Esophagus squamous epithelium (tissue), 5 donors: ENCODE measurements at regions not wholly inside any gene's neighbourhood (a gene's known extent, or its start where the extent isn't known, plus 50 kb on each side); places are given as distances from the start of the nearest gene placed in this dataset.

Experiments
- DNase-seq: peaks from one replicate; lab custom pipeline; 2025; lab: John Stamatoyannopoulos, UW
- H3K27ac ChIP-seq, 4 donors: fragments of 200-600 bp; sonication (generic); one replicate each; pipeline ENCODE4 v1.5.1; 2016 to 2019; ENCODE audit warnings: mild to moderate bottlenecking in 1 of 4
- H3K27me3 ChIP-seq, 4 donors: fragments of 200-600 bp; sonication (generic); 1 replicate in 3 of 4; 2 replicates in 1 of 4; pipeline versions ENCODE4 v1.5.1 to v1.6.0; 2017 to 2021; ENCODE audit warnings: antibody characterized with exemption in 1 of 4
- H3K36me3 ChIP-seq, 3 donors: fragments of 200-600 bp; sonication (generic); one replicate each; pipeline ENCODE4 v1.5.1; 2016 to 2019
- H3K4me1 ChIP-seq, 3 donors: fragments of 200-600 bp; sonication (generic); one replicate each; pipeline ENCODE4 v1.5.1; 2017 to 2019
- H3K4me3 ChIP-seq, 4 donors: fragments of 200-600 bp; sonication (generic); 1 replicate in 3 of 4; 2 replicates in 1 of 4; pipeline ENCODE4 v1.5.1; 2016 to 2019; ENCODE audit warnings: mild to moderate bottlenecking in 2 of 4, moderate library complexity in 1 of 4
- H3K9me3 ChIP-seq, 3 donors: fragments of 200-600 bp; sonication (generic); one replicate each; pipeline ENCODE4 v1.5.1; 2016 to 2019
- POLR2A ChIP-seq, 4 donors: fragments of 450-650 bp; IDR thresholded peaks; one replicate each; pipeline ENCODE4 v1.6.1; 2017; ENCODE audit warnings: antibody characterized with exemption in 4 of 4, mild to moderate bottlenecking in 4 of 4, moderate library complexity in 3 of 4
- WGBS, 2 donors: methylation state at CpG; one replicate each; pipeline ENCODE4 v1.1.5; 2018; 5-methylcytosine and 5-hydroxymethylcytosine counted together
- intact Hi-C: fragments of 100-400 bp; cut with DNase I; formaldehyde crosslinking; loops from one replicate; pipeline ENCODE4 v1.15.0; 2022
- TF ChIP-seq, protein P1 (sequence below), 6 experiments: fragments of 450-650 bp in 4 of 6; fragments of 200-600 bp in 2 of 6; sonication (generic) in 2 of 6; IDR thresholded peaks; one replicate each; pipeline ENCODE4 v1.5.1; 2016 to 2019; ENCODE audit warnings: antibody characterized with exemption in 6 of 6, mild to moderate bottlenecking in 4 of 6, moderate library complexity in 4 of 6
- donor health status: DM: yes; HTN: yes; CAD: no.

DNA sequence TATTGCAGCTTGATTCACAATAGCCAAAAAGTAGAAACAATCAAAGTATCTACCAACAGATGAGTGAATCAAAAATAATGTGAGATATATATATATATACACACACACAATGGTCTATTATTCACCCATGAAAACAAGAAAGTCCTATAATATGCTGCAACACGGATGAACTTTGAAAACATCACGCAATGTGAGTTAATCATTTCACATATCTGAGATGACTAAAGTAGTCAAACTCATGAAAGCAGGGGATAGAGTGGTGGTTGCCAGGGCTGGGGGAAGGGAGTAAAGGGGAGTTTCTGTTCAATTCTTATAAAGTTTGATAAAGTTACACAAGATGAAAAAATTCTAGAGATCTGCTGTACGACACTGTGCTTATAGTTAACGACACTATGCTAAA lies 1234.8 kb downstream of the MRPL39 start:
- Histone ChIP-seq H3K4me3 (no peak overlapping the region), H3K27ac (no peak overlapping the region), H3K36me3 (no peaks in the 10 kb centered on the region), H3K27me3 (no peaks in the 10 kb centered on the region), H3K9me3 (no peaks in the 10 kb centered on the region), H3K4me1 (no peaks in the 10 kb centered on the region)
- WGBS, 2 donors = 85 to 90% methylated on average over 4 of the region's 4 CpGs
- no peak for DNase-seq
- TF ChIP-seq, protein P1, sequence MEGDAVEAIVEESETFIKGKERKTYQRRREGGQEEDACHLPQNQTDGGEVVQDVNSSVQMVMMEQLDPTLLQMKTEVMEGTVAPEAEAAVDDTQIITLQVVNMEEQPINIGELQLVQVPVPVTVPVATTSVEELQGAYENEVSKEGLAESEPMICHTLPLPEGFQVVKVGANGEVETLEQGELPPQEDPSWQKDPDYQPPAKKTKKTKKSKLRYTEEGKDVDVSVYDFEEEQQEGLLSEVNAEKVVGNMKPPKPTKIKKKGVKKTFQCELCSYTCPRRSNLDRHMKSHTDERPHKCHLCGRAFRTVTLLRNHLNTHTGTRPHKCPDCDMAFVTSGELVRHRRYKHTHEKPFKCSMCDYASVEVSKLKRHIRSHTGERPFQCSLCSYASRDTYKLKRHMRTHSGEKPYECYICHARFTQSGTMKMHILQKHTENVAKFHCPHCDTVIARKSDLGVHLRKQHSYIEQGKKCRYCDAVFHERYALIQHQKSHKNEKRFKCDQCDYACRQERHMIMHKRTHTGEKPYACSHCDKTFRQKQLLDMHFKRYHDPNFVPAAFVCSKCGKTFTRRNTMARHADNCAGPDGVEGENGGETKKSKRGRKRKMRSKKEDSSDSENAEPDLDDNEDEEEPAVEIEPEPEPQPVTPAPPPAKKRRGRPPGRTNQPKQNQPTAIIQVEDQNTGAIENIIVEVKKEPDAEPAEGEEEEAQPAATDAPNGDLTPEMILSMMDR (IDR thresholded peaks at IDR 0.05) = no peak
- no peak for TF ChIP-seq POLR2A (IDR thresholded peaks at IDR 0.05)
- intact Hi-C loops = no loop called here

DNA sequence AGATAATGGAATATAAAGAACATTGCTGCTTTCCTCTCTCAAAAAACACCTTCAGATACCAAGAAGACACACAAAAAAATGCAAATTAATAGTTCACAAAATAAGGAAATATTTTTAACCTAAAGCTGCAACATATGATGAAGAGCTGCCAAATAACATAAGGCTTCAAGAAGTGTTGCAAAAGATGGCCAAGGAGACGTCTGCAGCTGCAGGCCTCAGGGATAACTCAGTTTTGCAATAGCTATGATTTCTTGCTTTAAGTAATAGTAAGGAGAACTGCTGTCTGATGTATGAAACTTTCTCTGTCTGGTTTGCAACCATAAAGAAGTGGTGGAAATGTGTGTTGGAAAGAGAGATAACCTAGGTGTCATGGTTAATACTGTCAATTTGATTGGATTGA lies 1237.5 kb downstream of the MRPL39 start:
- Histone ChIP-seq H3K27ac (no peak overlapping the region), H3K36me3 (no peaks in the 10 kb centered on the region), H3K9me3 (no peaks in the 10 kb centered on the region), H3K4me1 (no peaks in the 10 kb centered on the region), H3K27me3 (no peaks in the 10 kb centered on the region), H3K4me3 (no peak overlapping the region)
- intact Hi-C loops = no loop called here
- WGBS, 2 donors = 22 to 33% methylated on average over 1 of the region's 1 CpG
- DNase-seq = no peak
- TF ChIP-seq POLR2A (IDR thresholded peaks at IDR 0.05) = no peak
- TF ChIP-seq, protein P1 (IDR thresholded peaks at IDR 0.05) = no peak

DNA sequence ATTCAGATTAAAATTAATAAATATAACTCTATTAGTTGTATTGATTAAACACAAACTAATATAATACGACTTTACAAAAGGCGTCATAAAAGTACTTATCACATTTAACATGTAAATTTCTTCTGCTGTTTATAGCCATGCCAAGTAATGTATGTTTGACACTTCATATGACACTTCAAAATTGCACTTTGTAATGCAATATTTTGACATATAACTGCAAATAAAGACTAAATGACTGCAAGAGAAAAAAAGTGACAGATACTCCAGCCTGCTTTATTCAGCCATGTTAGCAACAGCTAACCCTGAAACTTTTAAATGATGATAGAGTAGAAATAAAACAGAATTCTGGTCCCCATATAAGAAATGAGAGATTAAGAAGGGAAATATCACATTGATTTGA lies 1238.0 kb downstream of the MRPL39 start:
- Histone ChIP-seq H3K27ac (no peak overlapping the region), H3K36me3 (no peaks in the 10 kb centered on the region), H3K4me3 (no peak overlapping the region), H3K27me3 (no peaks in the 10 kb centered on the region), H3K9me3 (no peaks in the 10 kb centered on the region), H3K4me1 (no peaks in the 10 kb centered on the region)
- TF ChIP-seq POLR2A (IDR thresholded peaks at IDR 0.05) = no peak
- TF ChIP-seq, protein P1 (IDR thresholded peaks at IDR 0.05) = no peak
- intact Hi-C loops = no loop called here
- 78 to 86% methylated on average over 2 of the region's 2 CpGs for WGBS, 2 donors
- DNase-seq = no peak

DNA sequence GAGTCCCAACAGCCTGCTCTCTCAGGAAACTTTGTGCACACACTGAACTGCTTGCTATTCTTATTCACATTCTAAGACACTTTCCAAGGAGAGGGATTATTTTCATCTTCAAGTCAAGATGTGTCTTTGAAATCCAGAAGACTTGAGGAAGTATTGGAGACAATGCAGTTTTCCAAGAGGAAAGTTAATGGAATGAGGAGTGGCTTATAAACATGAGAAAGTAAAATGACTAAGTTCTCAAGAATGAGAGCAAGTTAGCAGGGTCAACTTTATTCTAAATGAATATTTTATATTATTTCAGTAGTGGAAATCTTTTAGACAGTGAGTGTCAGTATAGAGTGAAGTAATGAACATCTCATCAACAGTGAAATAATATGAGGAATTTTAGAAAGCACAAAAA lies 1239.3 kb downstream of the MRPL39 start:
- DNase-seq = no peak
- Histone ChIP-seq H3K9me3 (no peaks in the 10 kb centered on the region), H3K27me3 (no peaks in the 10 kb centered on the region), H3K36me3 (no peaks in the 10 kb centered on the region), H3K4me1 (no peaks in the 10 kb centered on the region), H3K4me3 (no peak overlapping the region), H3K27ac (no peak overlapping the region)
- intact Hi-C loops = no loop called here
- TF ChIP-seq, protein P1 (IDR thresholded peaks at IDR 0.05) = no peak
- TF ChIP-seq POLR2A (IDR thresholded peaks at IDR 0.05) = no peak

DNA sequence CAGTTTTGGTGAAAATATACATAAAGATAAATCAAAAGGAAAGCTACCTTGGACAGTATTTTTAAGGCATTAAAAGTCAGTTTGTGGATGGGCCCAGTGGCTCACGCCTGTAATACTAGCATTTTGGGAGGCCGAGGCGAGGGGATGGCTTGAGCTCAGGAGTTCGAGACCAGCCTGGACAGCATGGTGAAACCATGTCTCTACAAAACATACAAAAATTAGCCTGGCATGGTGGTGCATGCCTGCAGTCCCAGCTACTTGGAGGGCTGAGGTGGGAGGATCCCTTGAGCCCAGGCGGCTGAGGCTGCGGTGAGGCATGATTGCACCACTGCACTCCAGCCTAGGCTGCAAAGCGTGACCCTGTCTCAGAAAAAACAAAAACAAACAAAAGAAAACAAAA lies 1253.8 kb downstream of the MRPL39 start:
- WGBS, 2 donors = 71 to 77% methylated on average over 7 of the region's 7 CpGs
- intact Hi-C loops = no loop called here
- no peak for TF ChIP-seq POLR2A (IDR thresholded peaks at IDR 0.05)
- TF ChIP-seq, protein P1 (IDR thresholded peaks at IDR 0.05) = no peak
- Histone ChIP-seq H3K4me3 (no peak overlapping the region), H3K27ac (no peak overlapping the region), H3K4me1 (no peaks in the 10 kb centered on the region), H3K27me3 (no peaks in the 10 kb centered on the region), H3K36me3 (no peaks in the 10 kb centered on the region), H3K9me3 (no peaks in the 10 kb centered on the region)
- DNase-seq = no peak
